ENCODE measurements at regions not wholly inside any gene's neighbourhood (a gene's known extent, or its start where the extent isn't known, plus 50 kb on each side); places are given as distances from the start of the nearest gene placed in this dataset.

GRCh38 chr1:114335273-114335672, 175.7 kb downstream of the TRIM33 start:
- H3K14ac ChIP-seq (ENCODE audit: low read length), result no peak overlapping the region
- no peak overlapping the region for H2BK120ac ChIP-seq (ENCODE audit: insufficient read depth, low read length, poor library complexity)
- H2AK5ac ChIP-seq (ENCODE audit: low read length), result no peak overlapping the region
- no peak overlapping the region for H2BK5ac ChIP-seq (ENCODE audit: low read depth, low read length, poor library complexity)
- no peaks in the 10 kb centered on the region for H3K79me2 ChIP-seq (ENCODE audit: control insufficient read depth, insufficient read depth, low read length, poor library complexity)
- no peak overlapping the region for H3K9ac ChIP-seq (ENCODE audit: low read length)
- H3K4ac ChIP-seq (ENCODE audit: low read depth, low read length), result no peak overlapping the region
- H3K27ac ChIP-seq (ENCODE audit: low read depth, low read length), result no peak overlapping the region
- no peak overlapping the region for H4K12ac ChIP-seq (ENCODE audit: low read depth, low read length)
- no peaks in the 10 kb centered on the region for H3K79me1 ChIP-seq (ENCODE audit: low read length)
- H3K27me3 ChIP-seq (ENCODE audit: insufficient read depth, low read length), result no peaks in the 10 kb centered on the region
- H3K4me1 ChIP-seq (ENCODE audit: control insufficient read depth in 1 of 2, insufficient read depth in 2 of 2, low read length in 2 of 2), result no peaks in the 10 kb centered on the region
- no peaks in the 10 kb centered on the region for H3K36me3 ChIP-seq (ENCODE audit: control insufficient read depth in 1 of 2, insufficient read depth in 2 of 2, low read length in 2 of 2)
- H3K23ac ChIP-seq (ENCODE audit: low read length), result no peak overlapping the region
- no peak overlapping the region for H4K8ac ChIP-seq (ENCODE audit: low read depth, low read length)
- no peak overlapping the region for H3K4me2 ChIP-seq (ENCODE audit: low read length)
- H2BK12ac ChIP-seq (ENCODE audit: low read length), result no peak overlapping the region
- H3K4me3 ChIP-seq (ENCODE audit: low read depth, low read length), result no peak overlapping the region
- no peak overlapping the region for H4K91ac ChIP-seq (ENCODE audit: low read depth, low read length)
- DNase-seq, result no peak
- no peak overlapping the region for H2AFZ ChIP-seq (ENCODE audit: insufficient read depth, low read length, poor library complexity)
- H3K9me3 ChIP-seq (ENCODE audit: insufficient read depth, low read depth, low read length), result no peaks in the 10 kb centered on the region
- no peak overlapping the region for H3K18ac ChIP-seq (ENCODE audit: low read length)

GRCh38 chr1:114334297-114334696, 176.7 kb downstream of the TRIM33 start:
- Histone ChIP-seq H3K79me1 (ENCODE audit: low read length) (no peaks in the 10 kb centered on the region), H3K4me1 (ENCODE audit: control insufficient read depth in 1 of 2, insufficient read depth in 2 of 2, low read length in 2 of 2) (no peaks in the 10 kb centered on the region), H3K23ac (ENCODE audit: low read length) (no peak overlapping the region), H3K9ac (ENCODE audit: low read length) (no peak overlapping the region), H3K4me2 (ENCODE audit: low read length) (no peak overlapping the region), H4K91ac (ENCODE audit: low read depth, low read length) (no peak overlapping the region), H3K36me3 (ENCODE audit: control insufficient read depth in 1 of 2, insufficient read depth in 2 of 2, low read length in 2 of 2) (no peaks in the 10 kb centered on the region), H3K18ac (ENCODE audit: low read length) (no peak overlapping the region), H3K4ac (ENCODE audit: low read depth, low read length) (no peak overlapping the region), H2BK120ac (ENCODE audit: insufficient read depth, low read length, poor library complexity) (no peak overlapping the region), H2AK5ac (ENCODE audit: low read length) (no peak overlapping the region), H2BK5ac (ENCODE audit: low read depth, low read length, poor library complexity) (no peak overlapping the region), H3K79me2 (ENCODE audit: control insufficient read depth, insufficient read depth, low read length, poor library complexity) (no peaks in the 10 kb centered on the region), H4K8ac (ENCODE audit: low read depth, low read length) (no peak overlapping the region), H3K4me3 (ENCODE audit: low read depth, low read length) (no peak overlapping the region), H2BK12ac (ENCODE audit: low read length) (no peak overlapping the region), H3K27me3 (ENCODE audit: insufficient read depth, low read length) (peaks cover 2% of the 10 kb centered on the region), H2AFZ (ENCODE audit: insufficient read depth, low read length, poor library complexity) (no peak overlapping the region), H4K12ac (ENCODE audit: low read depth, low read length) (no peak overlapping the region), H3K27ac (ENCODE audit: low read depth, low read length) (no peak overlapping the region), H3K14ac (ENCODE audit: low read length) (no peak overlapping the region), H3K9me3 (ENCODE audit: insufficient read depth, low read depth, low read length) (no peaks in the 10 kb centered on the region)
- DNase-seq, result no peak

GRCh38 chr1:114333690-114334089, 177.3 kb downstream of the TRIM33 start:
- Histone ChIP-seq H3K18ac (ENCODE audit: low read length) (no peak overlapping the region), H3K36me3 (ENCODE audit: control insufficient read depth in 1 of 2, insufficient read depth in 2 of 2, low read length in 2 of 2) (no peaks in the 10 kb centered on the region), H2AFZ (ENCODE audit: insufficient read depth, low read length, poor library complexity) (no peak overlapping the region), H2BK12ac (ENCODE audit: low read length) (no peak overlapping the region), H4K91ac (ENCODE audit: low read depth, low read length) (no peak overlapping the region), H3K9ac (ENCODE audit: low read length) (no peak overlapping the region), H2BK120ac (ENCODE audit: insufficient read depth, low read length, poor library complexity) (no peak overlapping the region), H2BK5ac (ENCODE audit: low read depth, low read length, poor library complexity) (no peak overlapping the region), H3K9me3 (ENCODE audit: insufficient read depth, low read depth, low read length) (no peaks in the 10 kb centered on the region), H4K8ac (ENCODE audit: low read depth, low read length) (no peak overlapping the region), H3K4me2 (ENCODE audit: low read length) (no peak overlapping the region), H3K79me1 (ENCODE audit: low read length) (no peaks in the 10 kb centered on the region), H3K27ac (ENCODE audit: low read depth, low read length) (no peak overlapping the region), H3K14ac (ENCODE audit: low read length) (no peak overlapping the region), H4K12ac (ENCODE audit: low read depth, low read length) (no peak overlapping the region), H3K23ac (ENCODE audit: low read length) (no peak overlapping the region), H3K27me3 (ENCODE audit: insufficient read depth, low read length) (peaks cover 2% of the 10 kb centered on the region), H3K4ac (ENCODE audit: low read depth, low read length) (no peak overlapping the region), H3K4me3 (ENCODE audit: low read depth, low read length) (no peak overlapping the region), H3K79me2 (ENCODE audit: control insufficient read depth, insufficient read depth, low read length, poor library complexity) (no peaks in the 10 kb centered on the region), H2AK5ac (ENCODE audit: low read length) (no peak overlapping the region), H3K4me1 (ENCODE audit: control insufficient read depth in 1 of 2, insufficient read depth in 2 of 2, low read length in 2 of 2) (no peaks in the 10 kb centered on the region)
- no CpG with 5 or more reads among the region's 3 CpGs for WGBS (ENCODE audit: extremely low coverage, insufficient coverage, insufficient read length)
- DNase-seq, result no peak

- H4K12ac ChIP-seq (ENCODE audit: low read depth, low read length), result no peak overlapping the region
These were observed 178.3 kb upstream of the SYT6 start for GRCh38 chr1:114331936-114332335.

More at GRCh38 chr1:114331936-114332335, 178.3 kb upstream of the SYT6 start:
- H3K4me3 ChIP-seq (ENCODE audit: low read depth, low read length), result no peak overlapping the region
- H3K27ac ChIP-seq (ENCODE audit: low read depth, low read length), result no peak overlapping the region
- no peak overlapping the region for H4K91ac ChIP-seq (ENCODE audit: low read depth, low read length)
- H3K9me3 ChIP-seq (ENCODE audit: insufficient read depth, low read depth, low read length), result peaks cover 3% of the 10 kb centered on the region
- H3K79me1 ChIP-seq (ENCODE audit: low read length), result no peaks in the 10 kb centered on the region
- no peaks in the 10 kb centered on the region for H3K4me1 ChIP-seq (ENCODE audit: control insufficient read depth in 1 of 2, insufficient read depth in 2 of 2, low read length in 2 of 2)
- H3K9ac ChIP-seq (ENCODE audit: low read length), result no peak overlapping the region
- H3K36me3 ChIP-seq (ENCODE audit: control insufficient read depth in 1 of 2, insufficient read depth in 2 of 2, low read length in 2 of 2), result no peaks in the 10 kb centered on the region
- no peak overlapping the region for H2AFZ ChIP-seq (ENCODE audit: insufficient read depth, low read length, poor library complexity)
- H3K14ac ChIP-seq (ENCODE audit: low read length), result no peak overlapping the region
- H2BK120ac ChIP-seq (ENCODE audit: insufficient read depth, low read length, poor library complexity), result no peak overlapping the region
- no peak overlapping the region for H2BK5ac ChIP-seq (ENCODE audit: low read depth, low read length, poor library complexity)
- H2AK5ac ChIP-seq (ENCODE audit: low read length), result no peak overlapping the region
- no peak overlapping the region for H3K23ac ChIP-seq (ENCODE audit: low read length)
- no peak overlapping the region for H3K4me2 ChIP-seq (ENCODE audit: low read length)
- H3K4ac ChIP-seq (ENCODE audit: low read depth, low read length), result no peak overlapping the region
- H4K8ac ChIP-seq (ENCODE audit: low read depth, low read length), result no peak overlapping the region
- peaks cover 2% of the 10 kb centered on the region for H3K27me3 ChIP-seq (ENCODE audit: insufficient read depth, low read length)
- no peaks in the 10 kb centered on the region for H3K79me2 ChIP-seq (ENCODE audit: control insufficient read depth, insufficient read depth, low read length, poor library complexity)
- DNase-seq, result no peak
- no peak overlapping the region for H2BK12ac ChIP-seq (ENCODE audit: low read length)
- H3K18ac ChIP-seq (ENCODE audit: low read length), result no peak overlapping the region

Data from trophoblast cell (in vitro differentiated cells and primary cell).